ENCODE measurements at regions not wholly inside any gene's neighbourhood (a gene's known extent, or its start where the extent isn't known, plus 50 kb on each side); places are given as distances from the start of the nearest gene placed in this dataset.

DNA sequence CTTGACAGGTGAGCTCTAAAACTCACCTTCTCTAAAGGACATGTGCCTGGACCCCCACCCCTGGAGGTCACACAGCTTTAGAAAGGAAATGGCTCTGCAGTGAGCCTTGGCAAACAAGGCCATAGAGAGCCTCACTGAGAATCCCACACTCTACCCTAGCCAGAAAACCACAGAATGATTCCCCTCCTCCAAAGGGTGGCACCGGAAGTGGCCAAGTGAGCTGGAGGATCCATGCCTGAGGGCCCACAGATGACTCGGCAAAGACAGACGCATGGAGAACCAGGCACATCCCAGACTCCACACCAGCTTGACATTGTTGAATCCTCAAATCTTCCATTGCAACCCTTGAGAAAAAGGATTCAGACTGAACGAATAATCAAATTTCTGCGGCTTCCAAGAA is 54.2 kb upstream of the PTHLH start:
- no peaks in the 10 kb centered on the region for H4K20me1 ChIP-seq (ENCODE audit: control insufficient read depth, insufficient read depth, insufficient read length)
- no peak overlapping the region for H3T11ph ChIP-seq (ENCODE audit: low read length)
- no peak overlapping the region for H3K4me2 ChIP-seq (ENCODE audit: insufficient read depth, insufficient read length, low read length)
- no peaks in the 10 kb centered on the region for H3K23me2 ChIP-seq (ENCODE audit: insufficient read length, low read depth, low read length, poor library complexity, severe bottlenecking)
- H4K5ac ChIP-seq (ENCODE audit: insufficient read length, low read depth, low read length), result no peak overlapping the region
- Mint-ChIP-seq H3K27ac (no peak overlapping the region), H3K36me3 (ENCODE audit: insufficient read depth in 1 of 3, low read depth in 3 of 3) (no peaks in the 10 kb centered on the region; a peak in 1 of 7 replicates), H3K27me3 (ENCODE audit: low read depth) (no peaks in the 10 kb centered on the region; the same call in 1 of the 2 replicates), H3K4me3 (no peak overlapping the region), H3K4me1 (no peaks in the 10 kb centered on the region), H3K9me3 (no peaks in the 10 kb centered on the region)
- TF ChIP-seq, protein P1, sequence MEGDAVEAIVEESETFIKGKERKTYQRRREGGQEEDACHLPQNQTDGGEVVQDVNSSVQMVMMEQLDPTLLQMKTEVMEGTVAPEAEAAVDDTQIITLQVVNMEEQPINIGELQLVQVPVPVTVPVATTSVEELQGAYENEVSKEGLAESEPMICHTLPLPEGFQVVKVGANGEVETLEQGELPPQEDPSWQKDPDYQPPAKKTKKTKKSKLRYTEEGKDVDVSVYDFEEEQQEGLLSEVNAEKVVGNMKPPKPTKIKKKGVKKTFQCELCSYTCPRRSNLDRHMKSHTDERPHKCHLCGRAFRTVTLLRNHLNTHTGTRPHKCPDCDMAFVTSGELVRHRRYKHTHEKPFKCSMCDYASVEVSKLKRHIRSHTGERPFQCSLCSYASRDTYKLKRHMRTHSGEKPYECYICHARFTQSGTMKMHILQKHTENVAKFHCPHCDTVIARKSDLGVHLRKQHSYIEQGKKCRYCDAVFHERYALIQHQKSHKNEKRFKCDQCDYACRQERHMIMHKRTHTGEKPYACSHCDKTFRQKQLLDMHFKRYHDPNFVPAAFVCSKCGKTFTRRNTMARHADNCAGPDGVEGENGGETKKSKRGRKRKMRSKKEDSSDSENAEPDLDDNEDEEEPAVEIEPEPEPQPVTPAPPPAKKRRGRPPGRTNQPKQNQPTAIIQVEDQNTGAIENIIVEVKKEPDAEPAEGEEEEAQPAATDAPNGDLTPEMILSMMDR (conservative IDR thresholded peaks at IDR 0.05), result no peak
- no peak overlapping the region for H3K56ac ChIP-seq (ENCODE audit: insufficient read length, low read depth, low read length)
- H2AFZ ChIP-seq (ENCODE audit: low read length), result no peak overlapping the region
- no peak overlapping the region for H3K9ac ChIP-seq (ENCODE audit: extremely low read depth, insufficient read length, low read length)
- H3K9me3 ChIP-seq (ENCODE audit: control insufficient read depth, low read depth, low read length), result no peaks in the 10 kb centered on the region
- no peak overlapping the region for H2BK12ac ChIP-seq (ENCODE audit: insufficient read length, low read depth, low read length)
- no peak overlapping the region for H2BK120ac ChIP-seq (ENCODE audit: low read depth, low read length, poor library complexity, severe bottlenecking)
- no peak overlapping the region for H3K27ac ChIP-seq (ENCODE audit: insufficient read length, low read depth, low read length)
- no peak overlapping the region for H2BK20ac ChIP-seq (ENCODE audit: low read depth, low read length, poor library complexity, severe bottlenecking)
- H3K4ac ChIP-seq (ENCODE audit: low read depth, low read length), result no peak overlapping the region
- no peak overlapping the region for H2AK5ac ChIP-seq (ENCODE audit: insufficient read length, low read length)
- no peak overlapping the region for H4K8ac ChIP-seq (replicated peaks; ENCODE audit: insufficient read length, low read depth, low read length)
- no CpG with 5 or more reads among the region's 5 CpGs for WGBS (ENCODE audit: extremely low coverage, insufficient read length, low lambda C conversion rate)
- no peaks in the 10 kb centered on the region for H3K79me1 ChIP-seq (ENCODE audit: insufficient read depth, low read depth, low read length, poor library complexity, severe bottlenecking)
- H3K18ac ChIP-seq (ENCODE audit: insufficient read length, low read depth, low read length), result no peak overlapping the region
- no peaks in the 10 kb centered on the region for H3K79me2 ChIP-seq (ENCODE audit: insufficient read depth, low read length)
- no peak overlapping the region for H4K91ac ChIP-seq (ENCODE audit: insufficient read length, low read depth, low read length)
- H3K23ac ChIP-seq (ENCODE audit: insufficient read length, low read depth, low read length), result no peak overlapping the region
- H2BK5ac ChIP-seq (ENCODE audit: insufficient read length, low read length), result no peak overlapping the region
- H2BK15ac ChIP-seq (ENCODE audit: low read depth, low read length), result no peak overlapping the region
- no peak overlapping the region for H3K14ac ChIP-seq (ENCODE audit: insufficient read depth, low read length)
- DNase-seq, result no peak
- peaks cover 2% of the 10 kb centered on the region; the same call in 1 of the 2 replicates for H3K4me1 ChIP-seq (ENCODE audit: insufficient read depth, low read length)
- H3K27me3 ChIP-seq (ENCODE audit: insufficient read depth, low read length), result no peaks in the 10 kb centered on the region; the same call in 1 of the 2 replicates

Measured in H9 (cell line).